Testis (tissue), 2 donors: ENCODE measurements at regions not wholly inside any gene's neighbourhood (a gene's known extent, or its start where the extent isn't known, plus 50 kb on each side); places are given as distances from the start of the nearest gene placed in this dataset.

Experiments
- DNase-seq: peaks from one replicate; pipeline ENCODE4 v3.0.0-alpha.2; 2019
- H3K27ac ChIP-seq, 2 donors: fragments of 200-600 bp; sonication (generic); one replicate each; pipeline ENCODE4 v1.5.1; 2019
- H3K27me3 ChIP-seq: fragments of 200-600 bp; sonication (generic); one replicate; pipeline ENCODE4 v1.5.1; 2019
- H3K36me3 ChIP-seq: fragments of 200-600 bp; sonication (generic); one replicate; pipeline ENCODE4 v1.5.1; 2017; ENCODE audit warnings: low read depth; ENCODE audit errors: missing control alignments
- H3K4me1 ChIP-seq: fragments of 200-600 bp; sonication (generic); one replicate; pipeline ENCODE4 v1.5.1; 2019
- H3K4me3 ChIP-seq, 2 donors: fragments of 200-600 bp; sonication (generic); one replicate each; pipeline ENCODE4 v1.5.1; 2017 to 2019
- H3K9me3 ChIP-seq: fragments of 200-600 bp; sonication (generic); one replicate; pipeline ENCODE4 v1.5.1; 2017
- POLR2A ChIP-seq: fragments of 450-650 bp; IDR thresholded peaks from one replicate; pipeline ENCODE4 v1.6.1; 2017; ENCODE audit warnings: antibody characterized with exemption, mild to moderate bottlenecking, moderate library complexity
- WGBS, 2 donors: methylation state at CpG; one replicate each; pipeline ENCODE4 v1.1.5; 2018; 5-methylcytosine and 5-hydroxymethylcytosine counted together
- intact Hi-C: fragments of 100-400 bp; cut with DNase I; formaldehyde crosslinking; loops from one replicate; pipeline ENCODE4 v1.15.1; 2023; ENCODE audit warnings: low total_unique reads
- TF ChIP-seq, protein P1 (sequence below), 3 experiments: fragments of 450-650 bp in 2 of 3; fragments of 200-600 bp in 1 of 3; sonication (generic) in 1 of 3; IDR thresholded peaks; one replicate each; pipeline ENCODE4 v1.5.1; 2016 to 2019; ENCODE audit warnings: antibody characterized with exemption in 3 of 3, mild to moderate bottlenecking in 2 of 3, moderate library complexity in 1 of 3

DNA sequence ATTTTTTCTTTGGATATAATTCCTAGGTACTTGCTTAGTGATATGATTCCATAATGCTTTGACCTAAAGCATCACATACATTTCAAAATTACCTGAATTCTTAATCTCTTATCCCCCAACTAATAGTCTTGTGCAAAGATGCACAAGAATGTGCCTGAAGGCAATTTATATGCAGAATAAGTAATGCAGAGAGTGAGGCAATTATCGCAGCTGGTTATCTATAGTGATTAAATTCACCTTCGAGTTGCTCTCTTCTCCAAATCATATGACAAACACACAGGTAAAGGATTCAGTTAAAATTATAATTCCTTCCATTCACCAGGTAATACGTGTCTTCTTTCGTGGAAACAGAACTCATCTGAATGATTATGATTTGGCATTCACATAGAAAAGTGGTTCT lies 717.3 kb downstream of the MRPL39 start:
- intact Hi-C loops: no loop called here
- DNase-seq: no peak
- Histone ChIP-seq H3K4me1 (no peaks in the 10 kb centered on the region), H3K9me3 (no peaks in the 10 kb centered on the region), H3K27me3 (no peaks in the 10 kb centered on the region), H3K36me3 (no peaks in the 10 kb centered on the region), H3K27ac (no peak overlapping the region), H3K4me3 (no peak overlapping the region)
- TF ChIP-seq POLR2A: no peak
- TF ChIP-seq, protein P1, sequence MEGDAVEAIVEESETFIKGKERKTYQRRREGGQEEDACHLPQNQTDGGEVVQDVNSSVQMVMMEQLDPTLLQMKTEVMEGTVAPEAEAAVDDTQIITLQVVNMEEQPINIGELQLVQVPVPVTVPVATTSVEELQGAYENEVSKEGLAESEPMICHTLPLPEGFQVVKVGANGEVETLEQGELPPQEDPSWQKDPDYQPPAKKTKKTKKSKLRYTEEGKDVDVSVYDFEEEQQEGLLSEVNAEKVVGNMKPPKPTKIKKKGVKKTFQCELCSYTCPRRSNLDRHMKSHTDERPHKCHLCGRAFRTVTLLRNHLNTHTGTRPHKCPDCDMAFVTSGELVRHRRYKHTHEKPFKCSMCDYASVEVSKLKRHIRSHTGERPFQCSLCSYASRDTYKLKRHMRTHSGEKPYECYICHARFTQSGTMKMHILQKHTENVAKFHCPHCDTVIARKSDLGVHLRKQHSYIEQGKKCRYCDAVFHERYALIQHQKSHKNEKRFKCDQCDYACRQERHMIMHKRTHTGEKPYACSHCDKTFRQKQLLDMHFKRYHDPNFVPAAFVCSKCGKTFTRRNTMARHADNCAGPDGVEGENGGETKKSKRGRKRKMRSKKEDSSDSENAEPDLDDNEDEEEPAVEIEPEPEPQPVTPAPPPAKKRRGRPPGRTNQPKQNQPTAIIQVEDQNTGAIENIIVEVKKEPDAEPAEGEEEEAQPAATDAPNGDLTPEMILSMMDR (IDR thresholded peaks at IDR 0.05): no peak
- WGBS, 2 donors: 72 to 83% methylated on average over 4 of the region's 4 CpGs

DNA sequence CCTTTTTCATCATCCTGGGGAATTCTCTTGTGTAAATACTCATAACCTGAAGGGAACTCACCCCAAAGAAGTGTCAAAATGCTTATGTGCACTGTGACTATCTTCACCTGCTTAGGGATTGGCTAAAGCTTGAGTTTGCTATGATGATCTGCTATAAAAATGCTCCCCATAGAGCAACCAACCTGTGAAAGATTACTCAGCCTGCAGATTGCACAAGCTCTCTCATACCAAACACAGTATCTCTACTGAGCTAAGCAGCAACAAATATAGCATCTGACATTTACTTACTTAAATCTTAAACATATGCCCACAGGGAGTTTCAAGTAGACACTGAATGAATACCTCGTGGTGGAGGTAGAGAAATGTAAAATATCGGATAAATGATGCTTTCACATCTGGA lies 725.8 kb downstream of the MRPL39 start:
- no peak overlapping the region for H3K27ac ChIP-seq
- TF ChIP-seq, protein P1 (IDR thresholded peaks at IDR 0.05): no peak
- no peak for TF ChIP-seq POLR2A
- no peak for DNase-seq
- no peaks in the 10 kb centered on the region for H3K4me1 ChIP-seq
- no peaks in the 10 kb centered on the region for H3K9me3 ChIP-seq
- H3K4me3 ChIP-seq: no peak overlapping the region
- WGBS, 2 donors: 83 to 85% methylated on average over 2 of the region's 2 CpGs
- H3K27me3 ChIP-seq: no peaks in the 10 kb centered on the region
- intact Hi-C loops: no loop called here
- no peaks in the 10 kb centered on the region for H3K36me3 ChIP-seq

DNA sequence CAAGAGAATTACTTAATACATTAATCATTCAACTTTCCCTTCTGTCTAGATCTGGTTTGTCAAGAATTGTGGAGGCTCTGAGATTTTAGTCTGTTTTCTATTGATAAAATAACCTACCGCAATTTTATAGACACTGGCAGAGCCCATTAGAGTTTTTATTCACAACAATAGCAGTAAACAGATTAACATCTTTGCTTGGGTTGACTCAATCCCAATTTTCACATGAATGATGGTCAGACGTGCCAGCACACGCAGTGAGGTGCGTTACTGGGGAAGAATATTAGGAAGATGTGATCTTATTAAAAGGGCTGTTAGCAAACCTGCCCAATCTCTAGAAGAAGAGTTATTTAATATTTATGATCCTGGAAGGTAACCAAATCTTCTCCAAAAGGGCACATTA lies 736.6 kb downstream of the MRPL39 start:
- intact Hi-C loops: no loop called here
- H3K4me1 ChIP-seq: no peaks in the 10 kb centered on the region
- WGBS, 2 donors: 56 to 64% methylated on average over 4 of the region's 4 CpGs
- DNase-seq: no peak
- TF ChIP-seq, protein P1 (IDR thresholded peaks at IDR 0.05): no peak
- TF ChIP-seq POLR2A: no peak
- H3K4me3 ChIP-seq: no peak overlapping the region
- H3K27me3 ChIP-seq: no peaks in the 10 kb centered on the region
- H3K27ac ChIP-seq: no peak overlapping the region
- no peaks in the 10 kb centered on the region for H3K36me3 ChIP-seq
- H3K9me3 ChIP-seq: no peaks in the 10 kb centered on the region

DNA sequence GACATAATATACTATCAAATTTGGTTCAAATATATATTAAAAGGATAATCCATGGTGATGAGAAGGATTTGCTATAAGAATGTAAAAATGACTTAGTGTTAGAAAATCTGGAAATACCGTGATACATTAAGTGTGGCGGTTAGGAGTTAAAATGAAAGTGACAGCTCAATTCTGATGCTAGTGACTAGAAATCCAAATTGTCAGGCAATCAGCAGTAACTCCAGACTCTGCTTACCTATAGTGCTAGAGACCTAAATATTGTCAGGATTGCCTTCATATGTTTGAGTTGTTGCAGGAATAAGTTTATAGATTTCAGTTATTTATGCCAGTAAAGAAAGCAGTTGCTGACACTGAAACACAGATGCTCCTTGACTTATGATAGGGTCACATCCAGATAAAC lies 737.4 kb downstream of the MRPL39 start:
- intact Hi-C loops: no loop called here
- no peaks in the 10 kb centered on the region for H3K9me3 ChIP-seq
- no peaks in the 10 kb centered on the region for H3K36me3 ChIP-seq
- TF ChIP-seq POLR2A: no peak
- TF ChIP-seq, protein P1 (IDR thresholded peaks at IDR 0.05): no peak
- no peak overlapping the region for H3K4me3 ChIP-seq
- 72 to 91% methylated on average over 2 of the region's 2 CpGs for WGBS, 2 donors
- H3K27me3 ChIP-seq: no peaks in the 10 kb centered on the region
- DNase-seq: no peak
- no peaks in the 10 kb centered on the region for H3K4me1 ChIP-seq
- no peak overlapping the region for H3K27ac ChIP-seq

DNA sequence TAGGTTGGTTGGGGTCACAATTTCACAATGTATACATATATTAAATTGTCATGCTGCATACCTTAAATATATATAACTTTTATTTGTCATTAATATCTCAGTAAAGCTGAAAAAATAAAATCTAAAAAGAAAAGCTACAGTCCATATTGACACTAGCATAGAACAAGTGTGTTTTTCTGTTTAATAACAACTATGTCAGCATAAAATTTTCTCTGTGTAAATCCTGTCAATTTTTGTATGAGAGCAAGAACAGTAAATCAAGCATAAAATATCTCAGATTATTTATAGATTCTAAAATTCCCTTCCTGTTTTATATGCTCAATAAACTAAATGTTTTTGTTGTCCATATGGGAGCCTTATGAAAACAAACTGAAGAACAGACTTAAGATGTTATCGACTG lies 739.2 kb downstream of the MRPL39 start:
- TF ChIP-seq, protein P1 (IDR thresholded peaks at IDR 0.05): no peak
- TF ChIP-seq POLR2A: no peak
- H3K27ac ChIP-seq: no peak overlapping the region
- WGBS, 2 donors: 85 to 86% methylated on average over 1 of the region's 1 CpG

More for the DNA sequence above, 739.2 kb downstream of the MRPL39 start:
- no peaks in the 10 kb centered on the region for H3K27me3 ChIP-seq
- no peak for DNase-seq
- no peaks in the 10 kb centered on the region for H3K36me3 ChIP-seq
- no peak overlapping the region for H3K4me3 ChIP-seq
- intact Hi-C loops: no loop called here
- no peaks in the 10 kb centered on the region for H3K4me1 ChIP-seq
- no peaks in the 10 kb centered on the region for H3K9me3 ChIP-seq
